Fibroblast of skin of left quadriceps (primary cell): ENCODE measurements at regions not wholly inside any gene's neighbourhood (a gene's known extent, or its start where the extent isn't known, plus 50 kb on each side); places are given as distances from the start of the nearest gene placed in this dataset.

Experiments used
- DNase-seq, 2 experiments: peaks; one replicate each; pipeline ENCODE4 v3.0.0-alpha.2; 2013; ENCODE audit warnings: low read depth in 2 of 2

DNA sequence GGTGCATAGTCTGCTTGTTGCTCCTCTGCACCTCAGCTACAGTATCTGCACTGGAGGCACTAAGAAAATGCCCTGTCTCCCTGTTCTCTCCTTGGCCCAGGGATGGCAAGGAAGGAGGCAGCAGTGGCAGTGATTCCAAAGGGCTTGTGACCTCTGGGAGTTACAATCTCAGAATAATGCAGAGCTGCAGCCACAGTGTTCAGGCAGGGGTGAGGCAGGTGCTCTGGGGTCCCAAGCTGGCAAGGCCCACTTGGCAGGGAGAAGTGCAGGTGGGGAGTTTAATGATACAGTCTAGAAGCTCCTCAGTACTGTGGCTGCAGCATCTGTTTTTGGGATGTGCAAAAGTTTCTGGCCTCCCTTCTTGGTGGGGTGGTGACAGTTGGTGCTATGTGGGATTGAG is 456.4 kb downstream of the CCSER2 start:
- no peak for DNase-seq

- DNase-seq: no peak
Measured at GRCh38 chr10:84789026-84789425, 460.6 kb downstream of the CCSER2 start.

- no peak for DNase-seq
Measured at GRCh38 chr10:84798312-84798711, 469.9 kb downstream of the CCSER2 start.

DNA sequence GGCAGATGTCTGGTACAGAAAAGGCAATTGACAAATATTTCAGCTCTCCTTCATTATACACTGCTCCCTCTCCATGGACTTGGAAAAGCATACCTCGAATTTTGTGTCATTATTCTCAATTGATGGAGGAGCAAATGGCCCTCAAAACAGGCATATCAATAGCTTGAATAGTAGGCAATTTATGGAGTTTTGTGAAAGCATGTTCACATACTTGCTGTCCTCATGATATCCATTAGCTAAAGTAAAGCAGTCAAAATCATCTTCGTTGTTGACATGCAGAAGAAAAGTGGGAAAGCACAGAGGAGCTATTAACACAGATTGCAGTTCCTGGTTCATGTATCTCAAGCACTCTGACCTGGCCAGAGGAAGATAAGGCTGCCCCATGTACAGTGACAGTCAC is 472.8 kb downstream of the CCSER2 start:
- no peak for DNase-seq

- no peak for DNase-seq
Measured at GRCh38 chr10:84801916-84802315, 473.5 kb downstream of the CCSER2 start.

GRCh38 chr10:84805149-84805548 is 476.8 kb downstream of the CCSER2 start:
- DNase-seq: no peak

GRCh38 chr10:84811113-84811512 is 482.7 kb downstream of the CCSER2 start:
- no peak for DNase-seq

- no peak for DNase-seq
Measured at GRCh38 chr10:84818961-84819360, 490.6 kb downstream of the CCSER2 start.

GRCh38 chr10:84820120-84820519 is 491.7 kb downstream of the CCSER2 start:
- no peak for DNase-seq

DNA sequence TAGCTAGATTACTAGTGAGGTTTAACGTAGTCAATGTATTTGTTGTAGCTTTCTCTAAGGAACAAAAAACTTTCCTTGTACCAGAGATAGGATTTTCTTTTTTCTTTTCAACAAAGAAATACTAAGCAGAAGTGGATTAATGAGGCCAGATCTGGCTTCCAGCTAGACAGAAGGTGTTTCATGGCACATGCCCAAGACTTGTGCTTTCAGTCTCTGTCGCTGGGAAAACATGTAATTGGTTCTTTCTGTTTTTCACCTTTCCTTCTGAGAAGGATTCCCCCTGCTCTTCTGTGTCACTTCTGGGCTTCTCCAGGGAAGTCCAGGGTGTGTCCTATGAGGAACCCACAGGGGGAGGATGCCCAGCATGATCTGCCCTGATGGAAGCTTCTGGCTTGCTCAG is 492.2 kb downstream of the CCSER2 start:
- no peak for DNase-seq

DNA sequence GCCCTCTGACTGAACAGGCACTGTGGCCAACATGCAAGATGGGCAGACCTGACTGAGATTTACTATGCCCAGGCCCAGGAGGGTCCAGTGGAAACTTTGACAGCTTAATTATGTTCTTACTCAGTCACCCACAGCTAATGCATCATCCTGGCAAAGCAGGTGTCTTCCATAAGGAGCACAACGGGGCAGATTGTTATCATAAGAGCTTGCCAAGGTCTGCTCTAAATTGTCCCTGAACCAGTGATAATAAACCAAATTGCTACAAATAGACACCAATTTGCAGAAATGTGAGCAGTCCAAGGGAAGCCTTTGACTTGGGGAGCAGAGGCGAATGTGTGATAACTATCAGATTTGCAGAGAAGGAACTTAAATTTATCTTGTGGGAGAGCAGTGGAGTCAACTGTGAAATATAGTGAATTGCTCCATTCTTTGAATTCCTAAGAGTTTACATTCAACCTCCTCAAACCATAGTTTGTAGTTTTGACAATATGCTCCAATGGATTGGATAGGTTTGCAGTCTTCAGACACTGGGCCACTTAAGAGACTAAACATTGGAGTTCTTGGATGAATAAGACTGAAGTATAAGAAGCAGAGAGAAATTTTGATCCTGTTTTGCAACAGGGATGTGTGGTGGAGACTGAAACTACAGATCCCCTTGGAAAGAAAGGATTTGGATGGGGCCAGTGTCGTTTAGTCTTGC is 494.7 kb downstream of the CCSER2 start:
- no peak for DNase-seq

GRCh38 chr10:84824525-84824924 is 496.1 kb downstream of the CCSER2 start:
- no peak for DNase-seq

GRCh38 chr10:84825330-84825729 is 496.9 kb downstream of the CCSER2 start:
- DNase-seq: peak in 1 of 2 experiments; percentile 31

- peak in 1 of 2 experiments; percentile 27 for DNase-seq
Measured at GRCh38 chr10:84826704-84827103, 498.3 kb downstream of the CCSER2 start.

- DNase-seq: no peak
Measured at GRCh38 chr10:84829131-84829530, 500.7 kb downstream of the CCSER2 start.

DNA sequence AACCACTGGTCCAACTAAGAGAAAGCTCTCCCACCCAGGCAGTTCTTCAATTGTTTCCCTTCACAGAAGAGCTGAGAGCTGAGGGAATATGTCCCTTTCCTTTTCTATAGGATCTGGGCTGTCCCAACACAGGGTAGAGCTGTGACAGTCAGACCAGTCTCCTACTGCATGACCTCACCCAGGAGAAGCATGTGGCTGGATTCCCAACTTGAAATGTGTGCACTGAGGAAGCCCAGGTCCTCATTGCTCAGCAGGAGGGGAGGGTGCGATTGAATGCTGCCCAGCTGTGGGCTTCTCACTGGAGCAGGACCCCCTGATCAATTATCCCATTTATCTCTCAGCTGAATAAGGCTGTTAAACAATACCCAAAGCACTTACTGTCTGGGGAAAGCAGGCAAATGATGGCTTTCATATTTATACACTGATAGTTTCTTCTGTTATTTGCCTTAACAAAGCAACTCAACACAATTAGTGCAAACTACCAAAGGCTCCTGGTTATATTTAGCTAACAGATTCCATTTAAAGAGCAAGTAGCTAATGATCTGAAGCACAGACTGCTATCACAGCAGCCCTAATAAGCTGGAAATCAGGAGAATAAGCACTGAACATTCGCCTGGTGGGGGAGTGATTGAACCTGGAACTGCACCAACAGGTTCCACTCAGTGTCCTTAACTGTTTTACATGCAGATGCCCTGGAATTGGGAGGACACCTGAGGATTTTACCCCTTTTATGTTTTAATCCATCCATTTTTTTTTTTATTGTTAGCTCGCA is 508.8 kb downstream of the CCSER2 start:
- DNase-seq: no peak

DNA sequence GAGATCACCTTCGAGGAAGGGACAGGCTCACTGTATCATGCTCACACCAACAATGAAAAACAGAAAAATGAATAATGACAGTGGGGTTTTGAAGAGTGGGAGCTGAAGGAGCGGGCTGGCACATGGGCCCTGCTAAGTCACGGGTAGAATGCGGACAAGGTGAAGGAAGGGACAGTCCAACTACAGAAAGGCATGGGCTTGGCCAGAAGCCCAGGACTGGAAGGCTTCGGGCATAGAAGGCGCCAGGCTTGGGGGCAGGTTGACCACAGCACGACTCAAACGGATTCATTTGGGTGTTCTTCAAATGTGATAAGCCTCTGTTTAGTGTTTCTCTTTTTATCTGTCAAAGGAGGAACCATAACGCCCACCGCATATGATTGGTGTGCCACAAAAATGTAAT is 509.5 kb downstream of the CCSER2 start:
- no peak for DNase-seq

DNA sequence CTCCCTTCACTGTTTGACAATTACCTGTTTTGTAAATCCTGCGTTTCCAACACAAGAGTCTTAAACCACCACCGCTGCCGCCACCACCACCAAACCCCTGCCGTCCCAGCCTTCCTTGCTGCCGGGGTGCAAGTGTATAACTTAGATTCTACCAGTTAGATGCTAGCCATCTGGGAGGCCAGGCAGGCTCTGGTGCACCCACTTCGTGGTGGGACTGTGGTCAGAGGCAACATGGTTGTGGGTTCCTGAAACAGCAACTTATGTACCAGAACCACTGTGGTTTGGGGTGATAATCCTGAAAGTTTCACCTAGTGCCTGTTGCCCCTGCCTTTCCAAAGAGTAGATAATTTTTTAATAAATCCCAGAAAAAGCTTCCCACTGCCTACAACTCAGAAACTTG is 510.5 kb downstream of the CCSER2 start:
- DNase-seq: no peak

DNA sequence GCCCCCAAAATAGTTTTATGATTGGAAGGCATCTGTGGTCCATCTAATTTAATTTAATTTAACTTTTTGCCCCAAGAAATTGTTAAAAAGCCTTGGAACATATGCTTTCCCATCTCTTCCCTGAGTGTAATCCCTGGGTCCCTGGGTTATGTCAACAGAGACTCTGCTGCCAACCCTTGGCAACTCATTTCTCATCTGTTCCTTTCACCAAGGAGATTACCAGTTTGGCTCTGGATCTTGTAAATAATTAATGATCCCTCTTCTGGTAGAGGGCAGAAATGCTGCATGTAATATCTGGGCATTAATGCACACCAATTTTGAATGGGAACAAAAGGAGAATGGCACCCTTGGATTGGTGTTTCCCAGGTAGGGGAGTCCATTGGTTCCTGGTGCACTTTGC is 514.2 kb downstream of the CCSER2 start:
- no peak for DNase-seq

DNA sequence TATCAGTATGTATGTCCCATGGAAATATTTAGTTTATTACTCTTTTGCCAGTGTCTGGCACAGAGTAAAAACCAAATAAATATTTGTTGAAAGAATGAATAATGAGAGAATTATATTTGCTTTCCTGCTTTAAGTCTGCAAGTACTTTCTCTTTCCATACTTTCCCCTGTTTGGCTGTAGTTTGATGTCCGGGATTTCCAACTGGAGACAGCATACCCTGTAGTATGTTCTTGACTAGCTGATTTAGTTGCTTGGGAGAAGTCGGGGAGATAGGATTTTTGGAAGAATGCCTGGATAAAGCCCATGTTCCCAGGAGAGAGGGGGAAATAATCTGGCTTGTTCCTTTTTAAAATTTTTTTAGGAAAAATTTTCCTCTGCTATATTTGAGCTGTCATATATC is 516.1 kb downstream of the CCSER2 start:
- DNase-seq: no peak

- no peak for DNase-seq
Measured at GRCh38 chr10:84845628-84846261, 517.4 kb downstream of the CCSER2 start.

GRCh38 chr10:84846658-84847316 is 518.4 kb downstream of the CCSER2 start:
- no peak for DNase-seq
